Suppressor macrophage treated with lipopolysaccharide for 1 hour (primary cell): ENCODE measurements at regions not wholly inside any gene's neighbourhood (a gene's known extent, or its start where the extent isn't known, plus 50 kb on each side); places are given as distances from the start of the nearest gene placed in this dataset.
"Not testable (repeated sequence)": the region's sequence is repeated elsewhere in the genome, so short reads cannot be mapped to it uniquely, and the experiment has no call there.

Experiments used
- DNase-seq, 3 donors: peaks; one replicate each; pipeline ENCODE4 v3.0.0-alpha.2; 2020 to 2022

GRCh38 chr6:144690666-144691065 lies 405.5 kb downstream of the UTRN start:
- DNase-seq = no peak

- DNase-seq = not testable (repeated sequence)
These were observed 406.9 kb downstream of the UTRN start for GRCh38 chr6:144692050-144692449.

GRCh38 chr6:144695858-144696533 lies 410.9 kb downstream of the UTRN start:
- DNase-seq = peak in 1 of 3 donors; percentile 68

GRCh38 chr6:144696610-144697368 lies 411.7 kb downstream of the UTRN start:
- DNase-seq = no peak

- no peak for DNase-seq
These were observed 412.2 kb downstream of the UTRN start for GRCh38 chr6:144697369-144697760.

- no peak for DNase-seq
These were observed 412.7 kb downstream of the UTRN start for GRCh38 chr6:144697801-144698200.

- no peak for DNase-seq
These were observed 417.6 kb downstream of the UTRN start for GRCh38 chr6:144702781-144703180.

GRCh38 chr6:144710207-144710606 lies 425.1 kb downstream of the UTRN start:
- no peak for DNase-seq

- DNase-seq = no peak
These were observed 426.5 kb downstream of the UTRN start for GRCh38 chr6:144711661-144712060.

GRCh38 chr6:144712541-144712940 lies 427.4 kb downstream of the UTRN start:
- DNase-seq = no peak

GRCh38 chr6:144714021-144714712 lies 429.0 kb downstream of the UTRN start:
- no peak for DNase-seq

GRCh38 chr6:144715344-144715743 lies 430.2 kb downstream of the UTRN start:
- no peak for DNase-seq

GRCh38 chr6:144718431-144718830 lies 433.3 kb downstream of the UTRN start:
- DNase-seq = no peak

GRCh38 chr6:144721232-144721631 lies 436.1 kb downstream of the UTRN start:
- DNase-seq = no peak

- peak; percentile 48 to 64 (median 62) for DNase-seq
These were observed 437.1 kb downstream of the UTRN start for GRCh38 chr6:144722154-144722737.

GRCh38 chr6:144722925-144723324 lies 437.8 kb downstream of the UTRN start:
- peak; percentile 61 to 81 (median 81) for DNase-seq

- no peak for DNase-seq
These were observed 438.3 kb downstream of the UTRN start for GRCh38 chr6:144723431-144723830.

- DNase-seq = no peak
These were observed 439.7 kb downstream of the UTRN start for GRCh38 chr6:144724818-144725217.

GRCh38 chr6:144725736-144726522 lies 440.8 kb downstream of the UTRN start:
- DNase-seq = no peak

- DNase-seq = no peak
These were observed 443.7 kb downstream of the UTRN start for GRCh38 chr6:144728804-144729203.

GRCh38 chr6:144729502-144729901 lies 444.4 kb downstream of the UTRN start:
- no peak for DNase-seq

GRCh38 chr6:144730088-144730645 lies 445.0 kb downstream of the UTRN start:
- DNase-seq = no peak
